IPS DF 6.9 (cell line): ENCODE measurements at regions not wholly inside any gene's neighbourhood (a gene's known extent, or its start where the extent isn't known, plus 50 kb on each side); places are given as distances from the start of the nearest gene placed in this dataset.

ENCODE experiments used
- DNase-seq: peaks from one replicate; pipeline ENCODE4 v3.0.0-alpha.2; 2013; ENCODE audit warnings: low read depth, low spot score
- H3K27ac ChIP-seq: one replicate; pipeline ENCODE4 v1.5.1; 2013; ENCODE audit warnings: low read length, control low read depth
- H3K27me3 ChIP-seq: 2 replicates; pipeline ENCODE4 v1.6.1; 2013; ENCODE audit warnings: mild to moderate bottlenecking, low read length; ENCODE audit not compliant: control insufficient read depth, insufficient read depth
- H3K36me3 ChIP-seq: 2 replicates; pipeline ENCODE4 v1.6.1; 2013; ENCODE audit warnings: low read length; ENCODE audit not compliant: control insufficient read depth, insufficient read depth
- H3K4me1 ChIP-seq: 2 replicates; pipeline ENCODE4 v1.6.1; 2013; ENCODE audit warnings: low read length; ENCODE audit not compliant: control insufficient read depth, insufficient read depth
- H3K4me3 ChIP-seq: 2 replicates; pipeline ENCODE4 v1.5.1; 2013; ENCODE audit warnings: mild to moderate bottlenecking, low read length
- H3K9me3 ChIP-seq: 2 replicates; pipeline ENCODE4 v1.6.1; 2013; ENCODE audit warnings: low read length, inconsistent platforms; ENCODE audit not compliant: control insufficient read depth, insufficient read depth
- WGBS: extraction: QIAGEN DNeasy Blood & Tissue Kit; methylation state at CpG from one replicate; pipeline ENCODE4 v1.1.7; 2013; ENCODE audit warnings: mixed read lengths, missing lambda C conversion rate; ENCODE audit not compliant: insufficient read length, insufficient coverage; 5-methylcytosine and 5-hydroxymethylcytosine counted together

- no peaks in the 10 kb centered on the region for H3K27me3 ChIP-seq
- no CpG with 5 or more reads among the region's 2 CpGs for WGBS
- H3K27ac ChIP-seq = no peak overlapping the region
- no peak overlapping the region for H3K4me3 ChIP-seq
- H3K9me3 ChIP-seq = no peaks in the 10 kb centered on the region
- DNase-seq = no peak
- H3K36me3 ChIP-seq = no peaks in the 10 kb centered on the region
- no peaks in the 10 kb centered on the region for H3K4me1 ChIP-seq
Observed at GRCh38 chr7:113440173-113440572, 321.8 kb upstream of the SMIM30 start.

- WGBS = no CpG with 5 or more reads among the region's 4 CpGs
- Histone ChIP-seq H3K27me3 (no peaks in the 10 kb centered on the region), H3K4me3 (no peak overlapping the region), H3K9me3 (no peaks in the 10 kb centered on the region), H3K27ac (no peak overlapping the region), H3K4me1 (no peaks in the 10 kb centered on the region), H3K36me3 (no peaks in the 10 kb centered on the region)
- no peak for DNase-seq
Observed at GRCh38 chr7:113431406-113431805, 313.1 kb upstream of the SMIM30 start.

- DNase-seq = no peak
Observed at GRCh38 chr7:113424185-113424817, 305.9 kb upstream of the SMIM30 start.

GRCh38 chr7:113421696-113422330, 303.5 kb upstream of the SMIM30 start:
- Histone ChIP-seq H3K27ac (no peak overlapping the region), H3K4me1 (no peaks in the 10 kb centered on the region), H3K4me3 (no peak overlapping the region), H3K36me3 (no peaks in the 10 kb centered on the region), H3K9me3 (no peaks in the 10 kb centered on the region), H3K27me3 (no peaks in the 10 kb centered on the region)
- peak; percentile 77 for DNase-seq
- WGBS = no CpG with 5 or more reads among the region's 4 CpGs

More at GRCh38 chr7:113424185-113424817, 305.9 kb upstream of the SMIM30 start:
- Histone ChIP-seq H3K27me3 (no peaks in the 10 kb centered on the region), H3K4me3 (no peak overlapping the region), H3K27ac (no peak overlapping the region), H3K36me3 (no peaks in the 10 kb centered on the region), H3K4me1 (no peaks in the 10 kb centered on the region), H3K9me3 (no peaks in the 10 kb centered on the region)
- WGBS = no CpG with 5 or more reads among the region's 6 CpGs

GRCh38 chr7:113414401-113415035, 296.2 kb upstream of the SMIM30 start:
- H3K4me3 ChIP-seq = no peak overlapping the region
- H3K27ac ChIP-seq = no peak overlapping the region
- H3K4me1 ChIP-seq = no peaks in the 10 kb centered on the region
- no CpG with 5 or more reads among the region's 1 CpG for WGBS
- no peaks in the 10 kb centered on the region for H3K36me3 ChIP-seq
- DNase-seq = no peak
- H3K9me3 ChIP-seq = no peaks in the 10 kb centered on the region
- no peaks in the 10 kb centered on the region for H3K27me3 ChIP-seq

- Histone ChIP-seq H3K36me3 (no peaks in the 10 kb centered on the region), H3K27ac (no peak overlapping the region), H3K4me3 (no peak overlapping the region), H3K9me3 (no peaks in the 10 kb centered on the region), H3K27me3 (no peaks in the 10 kb centered on the region), H3K4me1 (no peaks in the 10 kb centered on the region)
- WGBS = no CpG with 5 or more reads among the region's 1 CpG
- DNase-seq = no peak
Observed at GRCh38 chr7:113412410-113412809, 294.1 kb upstream of the SMIM30 start.

- Histone ChIP-seq H3K4me3 (no peak overlapping the region), H3K9me3 (no peaks in the 10 kb centered on the region), H3K36me3 (no peaks in the 10 kb centered on the region), H3K27me3 (no peaks in the 10 kb centered on the region), H3K4me1 (no peaks in the 10 kb centered on the region), H3K27ac (no peak overlapping the region)
- no peak for DNase-seq
- no CpG with 5 or more reads among the region's 1 CpG for WGBS
Observed at GRCh38 chr7:113410796-113411195, 292.4 kb upstream of the SMIM30 start.

GRCh38 chr7:113408999-113409398, 290.6 kb upstream of the SMIM30 start:
- no peaks in the 10 kb centered on the region for H3K9me3 ChIP-seq
- no peak for DNase-seq
- H3K36me3 ChIP-seq = no peaks in the 10 kb centered on the region
- H3K27ac ChIP-seq = no peak overlapping the region
- H3K27me3 ChIP-seq = no peaks in the 10 kb centered on the region
- H3K4me1 ChIP-seq = no peaks in the 10 kb centered on the region
- no CpG with 5 or more reads among the region's 1 CpG for WGBS
- H3K4me3 ChIP-seq = no peak overlapping the region

GRCh38 chr7:113405296-113406056, 287.1 kb upstream of the SMIM30 start:
- Histone ChIP-seq H3K27ac (no peak overlapping the region), H3K4me3 (no peak overlapping the region), H3K27me3 (no peaks in the 10 kb centered on the region), H3K4me1 (no peaks in the 10 kb centered on the region), H3K9me3 (no peaks in the 10 kb centered on the region), H3K36me3 (no peaks in the 10 kb centered on the region)
- DNase-seq = no peak
- WGBS = no CpG with 5 or more reads among the region's 4 CpGs

GRCh38 chr7:113404245-113404644, 285.9 kb upstream of the SMIM30 start:
- no CpG with 5 or more reads among the region's 8 CpGs for WGBS
- H3K36me3 ChIP-seq = no peaks in the 10 kb centered on the region
- DNase-seq = peak; percentile 29
- no peaks in the 10 kb centered on the region for H3K27me3 ChIP-seq
- no peak overlapping the region for H3K27ac ChIP-seq
- no peaks in the 10 kb centered on the region for H3K4me1 ChIP-seq
- no peak overlapping the region for H3K4me3 ChIP-seq
- no peaks in the 10 kb centered on the region for H3K9me3 ChIP-seq
